IMR-90 (cell line): ENCODE measurements at regions not wholly inside any gene's neighbourhood (a gene's known extent, or its start where the extent isn't known, plus 50 kb on each side); places are given as distances from the start of the nearest gene placed in this dataset.
A peak's percentile ranks its signal among the peaks of the same experiment; 100 is the strongest.

ENCODE experiments used
- ATAC-seq: fragments of 200-7000 bp; cut with Tn5 transposase; 2 replicates; pipeline ENCODE4 v1.9.1; 2020; ENCODE audit warnings: low read depth, mild to moderate bottlenecking, moderate library complexity
- BruUV-seq: library from RNA; stranded (reverse); fragments of 400-500 nt; replicated peaks from 2 replicates; lab custom pipeline; 2021; lab: Mats Ljungman, UMichigan
- CTCF ChIA-PET: fragments of 300-600 bp; formaldehyde crosslinking; extraction: SDS; loops from one replicate; lab custom pipeline; 2021; ENCODE audit warnings: antibody characterized with exemption; lab: Yijun Ruan, JAX
- POLR2A ChIA-PET: fragments of 300-600 bp; sonication (Branson Sonifier 250); formaldehyde crosslinking; loops from one replicate; lab custom pipeline; 2022; ENCODE audit warnings: antibody characterized with exemption; ENCODE audit not compliant: unreplicated experiment; lab: Charles Lee
- DNase-seq: peaks from one replicate; pipeline ENCODE4 v3.0.0; 2013
- H2AFZ ChIP-seq: replicated peaks from 2 replicates; pipeline ENCODE3; 2013; ENCODE audit warnings: low read length, mild to moderate bottlenecking; ENCODE audit not compliant: poor library complexity
- H2AK5ac ChIP-seq: 2 replicates; pipeline ENCODE4 v1.6.1; 2013; ENCODE audit warnings: low read depth, low read length, inconsistent platforms
- H2AK9ac ChIP-seq: replicated peaks from 2 replicates; pipeline ENCODE3; 2013; ENCODE audit warnings: mild to moderate bottlenecking, low read depth, low read length, moderate library complexity; ENCODE audit not compliant: poor library complexity
- H2BK120ac ChIP-seq: 2 replicates; pipeline ENCODE4 v1.6.1; 2013; ENCODE audit warnings: low read depth, low read length, inconsistent platforms
- H2BK15ac ChIP-seq: 3 replicates; pipeline ENCODE4 v1.6.1; 2013; ENCODE audit warnings: low read depth, low read length, inconsistent platforms
- H2BK20ac ChIP-seq: 2 replicates; pipeline ENCODE4 v1.6.1; 2013; ENCODE audit warnings: low read depth, mild to moderate bottlenecking, inconsistent platforms, low read length, moderate library complexity
- H2BK5ac ChIP-seq: 2 replicates; pipeline ENCODE4 v1.6.1; 2013; ENCODE audit warnings: mild to moderate bottlenecking, low read depth, low read length, inconsistent platforms; ENCODE audit not compliant: poor library complexity, severe bottlenecking
- H3K14ac ChIP-seq: replicated peaks from 2 replicates; pipeline ENCODE4 v1.6.1; 2013; ENCODE audit warnings: low read depth, low read length, inconsistent platforms
- H3K18ac ChIP-seq: 2 replicates; pipeline ENCODE4 v1.6.1; 2013; ENCODE audit warnings: low read depth, low read length, control low read depth
- H3K23ac ChIP-seq: 2 replicates; pipeline ENCODE4 v1.6.1; 2013; ENCODE audit warnings: low read depth, low read length, inconsistent platforms
- H3K27ac ChIP-seq: 2 replicates; pipeline ENCODE4 v1.5.1; 2013; ENCODE audit warnings: mild to moderate bottlenecking, control low read depth, low read length; ENCODE audit not compliant: insufficient read depth
- H3K27me3 ChIP-seq: 2 replicates; pipeline ENCODE4 v1.6.1; 2013; ENCODE audit warnings: low read length; ENCODE audit not compliant: control insufficient read depth, insufficient read depth
- H3K36me3 ChIP-seq: 2 replicates; pipeline ENCODE4 v1.6.1; 2013; ENCODE audit warnings: low read length, mixed read lengths; ENCODE audit not compliant: control insufficient read depth, insufficient read depth
- H3K4ac ChIP-seq: 2 replicates; pipeline ENCODE4 v1.6.1; 2013; ENCODE audit warnings: low read depth, low read length, inconsistent platforms
- H3K4me1 ChIP-seq: 2 replicates; pipeline ENCODE4 v1.6.1; 2013; ENCODE audit warnings: low read length, mixed read lengths; ENCODE audit not compliant: control insufficient read depth, insufficient read depth
- H3K4me2 ChIP-seq: 2 replicates; pipeline ENCODE4 v1.6.1; 2013; ENCODE audit warnings: low read depth, mild to moderate bottlenecking, control low read depth, low read length, moderate library complexity
- H3K4me3 ChIP-seq: 2 replicates; pipeline ENCODE4 v1.5.1; 2013; ENCODE audit warnings: low read depth, mild to moderate bottlenecking, control low read depth, low read length, moderate library complexity; ENCODE audit not compliant: insufficient read depth
- H3K56ac ChIP-seq: 2 replicates; pipeline ENCODE4 v1.6.1; 2013; ENCODE audit warnings: low read length, inconsistent platforms; ENCODE audit not compliant: insufficient read depth; ENCODE audit errors: extremely low read depth
- H3K79me1 ChIP-seq, 2 experiments: 2 replicates each; pipeline ENCODE4 v1.6.1; 2013; ENCODE audit warnings: low read length in 2 of 2, inconsistent platforms in 1 of 2, low read depth in 1 of 2
- H3K9ac ChIP-seq: 2 replicates; pipeline ENCODE4 v1.6.1; 2013; ENCODE audit warnings: low read depth, low read length, control low read depth
- H3K9me1 ChIP-seq: 2 replicates; pipeline ENCODE4 v1.6.1; 2013; ENCODE audit warnings: low read length, inconsistent platforms; ENCODE audit not compliant: insufficient read depth
- H3K9me3 ChIP-seq: 2 replicates; pipeline ENCODE4 v1.6.1; 2013; ENCODE audit warnings: low read length; ENCODE audit not compliant: control insufficient read depth, insufficient read depth
- H4K20me1 ChIP-seq: 2 replicates; pipeline ENCODE4 v1.6.1; 2013; ENCODE audit warnings: low read length, inconsistent platforms; ENCODE audit not compliant: insufficient read depth
- H4K5ac ChIP-seq: 2 replicates; pipeline ENCODE4 v1.6.1; 2013; ENCODE audit warnings: mild to moderate bottlenecking, low read depth, low read length, control low read depth
- H4K8ac ChIP-seq, 2 experiments: 2 replicates each; pipeline ENCODE4 v1.6.1; 2013; ENCODE audit warnings: low read depth in 2 of 2, low read length in 2 of 2, control low read depth in 1 of 2, inconsistent platforms in 1 of 2
- H4K91ac ChIP-seq: 2 replicates; pipeline ENCODE4 v1.6.1; 2013; ENCODE audit warnings: low read depth, low read length, inconsistent platforms; ENCODE audit not compliant: insufficient read depth
- CEBPB ChIP-seq: IDR thresholded peaks from 2 replicates; pipeline ENCODE4 v1.6.1; 2012; ENCODE audit warnings: low read depth, low read length, improper control_type of control experiment
- CHD1 ChIP-seq: IDR thresholded peaks from 2 replicates; pipeline ENCODE4 v1.6.1; 2012; ENCODE audit warnings: low read depth, low read length, improper control_type of control experiment
- NFE2L2 ChIP-seq: fragments of 150-350 bp; IDR thresholded peaks from 2 replicates; pipeline ENCODE4 v1.6.1; 2016; ENCODE audit warnings: low read depth, mild to moderate bottlenecking, low read length
- WGBS, 2 experiments: methylation state at CpG; one replicate each; pipeline versions ENCODE4 v1.1.5 to v1.1.7; 2013; ENCODE audit warnings: missing lambda C conversion rate in 2 of 2; ENCODE audit not compliant: insufficient read length in 1 of 2; ENCODE audit errors: extremely low coverage in 2 of 2; 5-methylcytosine and 5-hydroxymethylcytosine counted together
- dilution Hi-C: fragments of 300-500 bp; cut with HindIII; formaldehyde crosslinking; loops from one replicate; pipeline ENCODE4 v1.14.3; 2018; ENCODE audit warnings: low sequenced_read_pairs; ENCODE audit not compliant: unreplicated experiment
- in situ Hi-C: fragments of 300-500 bp; cut with MboI; formaldehyde crosslinking; loops from 3 replicates; pipeline ENCODE4 v1.14.3; 2019; ENCODE audit warnings: low sequenced_read_pairs, inconsistent platforms, mixed read lengths
- intact Hi-C: fragments of 100-400 bp; cut with micrococcal nuclease; formaldehyde crosslinking; loops from 2 replicates; pipeline ENCODE4 v1.10.0; 2022

- no peak overlapping the region; the same call in 1 of the 2 replicates for H3K4ac ChIP-seq
- no peak overlapping the region for H2BK120ac ChIP-seq
- no peaks in the 10 kb centered on the region for H3K36me3 ChIP-seq
- intact Hi-C loops (no loop called here), in situ Hi-C loops (no loop called here), dilution Hi-C loops (no loop called here)
- H3K18ac ChIP-seq = no peak overlapping the region
- no peak overlapping the region for H2BK20ac ChIP-seq
- no peak overlapping the region for H4K5ac ChIP-seq
- no peak overlapping the region for H3K14ac ChIP-seq
- H3K79me1 ChIP-seq = no peaks in the 10 kb centered on the region
- H3K9me1 ChIP-seq = no peaks in the 10 kb centered on the region
- H2BK15ac ChIP-seq = no peak overlapping the region
- TF ChIP-seq CHD1 (no peak), NFE2L2 (peak; percentile 74), CEBPB (peak; percentile 62)
- no peak overlapping the region for H3K9ac ChIP-seq
- no TSS peak for BruUV-seq
- no peak overlapping the region for H3K23ac ChIP-seq
- ATAC-seq (peak; percentile 89), DNase-seq (peak; percentile 87)
- H3K4me3 ChIP-seq = no peak overlapping the region
- H2AK5ac ChIP-seq = no peak overlapping the region
- H2BK5ac ChIP-seq = peak overlapping the region; percentile 87
- WGBS, 2 experiments = no CpG with 5 or more reads among the region's 2 CpGs
- H2AFZ ChIP-seq = no peak overlapping the region
- no peaks in the 10 kb centered on the region for H3K27me3 ChIP-seq
- no peak overlapping the region for H3K4me2 ChIP-seq
- H3K27ac ChIP-seq = no peak overlapping the region
- no peak overlapping the region for H4K91ac ChIP-seq
- no peaks in the 10 kb centered on the region for H3K9me3 ChIP-seq
- ChIA-PET POLR2A (interaction anchor here (0.5 kb wide), 2 partner anchors 50 to 183 kb away, joined by 3 read pairs; no protein-coding TSS in a partner anchor), CTCF (interaction anchor here (0.7 kb wide), 1 partner anchor 50 kb away, joined by 4 read pairs; no protein-coding TSS in a partner anchor)
- H3K56ac ChIP-seq = no peak overlapping the region
- no peak overlapping the region; a peak in 2 of 4 replicates for H4K8ac ChIP-seq
- H3K4me1 ChIP-seq = peaks cover 3% of the 10 kb centered on the region; the same call in 1 of the 2 replicates
- no peaks in the 10 kb centered on the region for H4K20me1 ChIP-seq
- no peak overlapping the region for H2AK9ac ChIP-seq
These were observed 314.6 kb downstream of the LIG4 start for GRCh38 chr13:107900775-107901174.
